Liver (tissue), 8 donors: ENCODE measurements at regions not wholly inside any gene's neighbourhood (a gene's known extent, or its start where the extent isn't known, plus 50 kb on each side); places are given as distances from the start of the nearest gene placed in this dataset.

Source experiments
- DNase-seq: peaks from one replicate; pipeline ENCODE4 v3.0.0-alpha.2; 2017; ENCODE audit warnings: low spot score
- H3K27ac ChIP-seq, 2 donors: one replicate each; pipeline ENCODE4 v1.7.0; 2013; ENCODE audit warnings: inconsistent platforms in 2 of 2, low read length in 2 of 2, control low read depth in 1 of 2, low read depth in 1 of 2, mild to moderate bottlenecking in 1 of 2
- H3K27me3 ChIP-seq, 4 donors: one replicate each; pipeline versions ENCODE4 v1.6.1 to v1.7.0; 2013; ENCODE audit warnings: low read length in 3 of 4, inconsistent platforms in 1 of 4, mild to moderate bottlenecking in 1 of 4, moderate library complexity in 1 of 4; ENCODE audit not compliant: control insufficient read depth in 4 of 4, insufficient read depth in 4 of 4
- H3K36me3 ChIP-seq, 4 donors: one replicate each; pipeline versions ENCODE4 v1.6.1 to v1.7.0; 2013; ENCODE audit warnings: low read length in 3 of 4, mild to moderate bottlenecking in 3 of 4, low read depth in 1 of 4, moderate library complexity in 1 of 4; ENCODE audit not compliant: control insufficient read depth in 4 of 4, insufficient read depth in 3 of 4
- H3K4me1 ChIP-seq, 4 donors: one replicate each; pipeline versions ENCODE4 v1.6.1 to v1.7.0; 2013; ENCODE audit warnings: low read length in 3 of 4, mild to moderate bottlenecking in 3 of 4, moderate library complexity in 1 of 4; ENCODE audit not compliant: control insufficient read depth in 4 of 4, insufficient read depth in 4 of 4
- H3K4me3 ChIP-seq, 3 donors: one replicate each; pipeline versions ENCODE4 v1.6.1 to v1.7.0; 2013; ENCODE audit warnings: low read length in 3 of 3, control low read depth in 1 of 3, low read depth in 1 of 3, mild to moderate bottlenecking in 1 of 3
- H3K9ac ChIP-seq, 2 donors: one replicate each; pipeline ENCODE4 v1.7.0; 2013; ENCODE audit warnings: low read length in 2 of 2, mild to moderate bottlenecking in 2 of 2, moderate library complexity in 2 of 2, control low read depth in 1 of 2, low read depth in 1 of 2
- H3K9me3 ChIP-seq, 4 donors: one replicate each; pipeline versions ENCODE4 v1.6.1 to v1.7.0; 2013; ENCODE audit warnings: low read length in 3 of 4; ENCODE audit not compliant: control insufficient read depth in 4 of 4
- EGR1 ChIP-seq, 2 donors: IDR thresholded peaks; 2 replicates each; pipeline ENCODE4 v1.6.1; 2016 to 2018; ENCODE audit warnings: antibody characterized with exemption in 2 of 2, low read depth in 2 of 2
- FOXA1 ChIP-seq: IDR thresholded peaks from 2 replicates; pipeline ENCODE4 v1.6.1; 2016; ENCODE audit warnings: antibody characterized with exemption
- FOXA2 ChIP-seq: IDR thresholded peaks from 2 replicates; pipeline ENCODE4 v1.6.1; 2016; ENCODE audit warnings: antibody characterized with exemption
- GABPA ChIP-seq, 2 donors: IDR thresholded peaks in 1 of 2; conservative IDR thresholded peaks in 1 of 2; 2 replicates each; pipeline ENCODE4 v1.6.1; 2016; ENCODE audit warnings: antibody characterized with exemption in 2 of 2, mild to moderate bottlenecking in 1 of 2, moderate library complexity in 1 of 2
- HNF4A ChIP-seq, 2 donors: conservative IDR thresholded peaks; 2 replicates each; pipeline ENCODE4 v1.6.1; 2016; ENCODE audit warnings: antibody characterized with exemption in 2 of 2, mild to moderate bottlenecking in 2 of 2
- HNF4G ChIP-seq: IDR thresholded peaks from 2 replicates; pipeline ENCODE4 v1.6.1; 2016; ENCODE audit warnings: antibody characterized with exemption
- JUND ChIP-seq, 2 donors: IDR thresholded peaks; 2 replicates each; pipeline ENCODE4 v1.6.1; 2016; ENCODE audit warnings: antibody characterized with exemption in 2 of 2
- NR2F2 ChIP-seq: IDR thresholded peaks from 2 replicates; pipeline ENCODE4 v1.6.1; 2016; ENCODE audit warnings: antibody characterized with exemption
- RAD21 ChIP-seq, 2 donors: IDR thresholded peaks; 2 replicates each; pipeline ENCODE4 v1.6.1; 2016; ENCODE audit warnings: antibody characterized with exemption in 2 of 2, mild to moderate bottlenecking in 2 of 2
- RXRA ChIP-seq, 2 donors: IDR thresholded peaks; 2 replicates each; pipeline ENCODE4 v1.6.1; 2017 to 2018; ENCODE audit warnings: antibody characterized with exemption in 2 of 2, mild to moderate bottlenecking in 1 of 2
- TAF1 ChIP-seq: conservative IDR thresholded peaks from 2 replicates; pipeline ENCODE4 v1.6.1; 2016; ENCODE audit warnings: antibody characterized with exemption, mild to moderate bottlenecking
- YY1 ChIP-seq: IDR thresholded peaks from 2 replicates; pipeline ENCODE4 v1.6.1; 2016; ENCODE audit warnings: antibody characterized with exemption, mild to moderate bottlenecking
- WGBS: extraction: QIAGEN DNeasy Blood & Tissue Kit; methylation state at CpG from one replicate; pipeline ENCODE4 v1.1.7; 2013; 5-methylcytosine and 5-hydroxymethylcytosine counted together
- TF ChIP-seq, protein P1 (sequence below): IDR thresholded peaks from 2 replicates; pipeline ENCODE4 v1.6.1; 2016; ENCODE audit warnings: antibody characterized with exemption
- TF ChIP-seq, protein P2 (sequence below): fragments of 150-350 bp; IDR thresholded peaks from 2 replicates; pipeline ENCODE4 v1.5.1; 2017; ENCODE audit warnings: improper control_type of control experiment, low read depth, low read length; ENCODE audit not compliant: missing input control
- TF ChIP-seq, protein P3 (sequence below): IDR thresholded peaks from 2 replicates; pipeline ENCODE4 v1.6.1; 2016; ENCODE audit warnings: antibody characterized with exemption, mild to moderate bottlenecking
- TF ChIP-seq, protein P4 (sequence below): IDR thresholded peaks from 2 replicates; pipeline ENCODE4 v1.6.1; 2016; ENCODE audit warnings: antibody characterized with exemption
- TF ChIP-seq, protein P5 (sequence below): IDR thresholded peaks from 2 replicates; pipeline ENCODE4 v1.6.1; 2016; ENCODE audit warnings: antibody characterized with exemption
- donor health status: healthy.
- donor health status: healthy.
- donor health status: healthy.
- donor health status: healthy.
- donor health status: healthy.

DNA sequence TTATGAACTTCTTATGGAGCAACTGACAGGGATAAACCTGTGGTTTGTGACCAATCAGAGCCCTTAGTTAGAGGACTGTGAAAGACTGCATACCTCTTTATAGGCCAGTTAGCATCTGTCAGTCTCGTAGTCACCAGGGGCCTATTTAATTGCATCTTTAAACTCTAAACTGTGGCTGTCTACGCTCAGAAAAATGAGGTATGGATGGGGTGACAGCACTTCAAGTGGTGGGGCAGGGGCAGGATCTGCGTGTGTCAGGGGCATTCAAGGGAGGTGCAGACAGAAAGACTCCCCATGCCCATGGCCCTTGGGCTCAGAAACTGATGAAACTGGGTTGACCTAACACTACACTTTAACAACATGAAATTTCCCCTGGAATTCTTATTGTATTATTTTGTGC is 132.6 kb upstream of the TBCA start:
- TF ChIP-seq EGR1 (IDR thresholded peaks at IDR 0.05; ENCODE audit: low read depth in 2 of 2): no peak
- no peak for TF ChIP-seq HNF4A (conservative IDR thresholded peaks at IDR 0.05)
- TF ChIP-seq RXRA (IDR thresholded peaks at IDR 0.05): no peak
- Histone ChIP-seq H3K9ac (no peak overlapping the region), H3K27me3 (no peaks in the 10 kb centered on the region), H3K9me3 (no peaks in the 10 kb centered on the region), H3K4me1 (no peaks in the 10 kb centered on the region), H3K36me3 (no peaks in the 10 kb centered on the region), H3K4me3 (no peak overlapping the region), H3K27ac (no peak overlapping the region)
- no peak for DNase-seq
- WGBS: 93% methylated on average over 3 of the region's 3 CpGs

DNA sequence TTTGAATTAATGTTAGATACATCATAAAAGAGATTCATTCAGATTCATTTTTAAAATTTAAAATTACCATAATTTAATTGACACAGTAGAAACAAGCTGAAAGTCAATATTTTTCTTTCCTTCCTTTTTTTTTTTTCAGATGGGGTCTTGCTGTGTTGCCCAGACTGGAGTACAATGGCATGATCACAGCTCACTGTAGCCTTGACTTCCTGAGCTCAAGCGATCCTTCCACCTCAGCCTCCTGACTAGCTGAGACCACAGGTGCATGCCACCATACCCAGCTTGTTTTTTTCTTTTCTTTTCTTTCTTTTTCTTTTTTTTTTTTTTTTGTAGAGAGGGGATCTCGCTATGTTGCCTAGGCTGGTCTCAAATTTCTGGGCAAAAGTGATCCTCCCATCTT is 131.6 kb upstream of the TBCA start:
- Histone ChIP-seq H3K36me3 (no peaks in the 10 kb centered on the region), H3K9ac (no peak overlapping the region), H3K4me1 (no peaks in the 10 kb centered on the region), H3K27me3 (no peaks in the 10 kb centered on the region), H3K4me3 (no peak overlapping the region), H3K27ac (no peak overlapping the region), H3K9me3 (no peaks in the 10 kb centered on the region)
- no peak for DNase-seq
- 96% methylated on average over 2 of the region's 2 CpGs for WGBS
- no peak for TF ChIP-seq EGR1 (IDR thresholded peaks at IDR 0.05; ENCODE audit: low read depth in 2 of 2)
- TF ChIP-seq FOXA2: no peak
- TF ChIP-seq TAF1: no peak
- TF ChIP-seq GABPA (IDR thresholded peaks at IDR 0.05 in 1 of 2, conservative IDR thresholded peaks at IDR 0.05 in 1 of 2): no peak
- TF ChIP-seq, protein P1, sequence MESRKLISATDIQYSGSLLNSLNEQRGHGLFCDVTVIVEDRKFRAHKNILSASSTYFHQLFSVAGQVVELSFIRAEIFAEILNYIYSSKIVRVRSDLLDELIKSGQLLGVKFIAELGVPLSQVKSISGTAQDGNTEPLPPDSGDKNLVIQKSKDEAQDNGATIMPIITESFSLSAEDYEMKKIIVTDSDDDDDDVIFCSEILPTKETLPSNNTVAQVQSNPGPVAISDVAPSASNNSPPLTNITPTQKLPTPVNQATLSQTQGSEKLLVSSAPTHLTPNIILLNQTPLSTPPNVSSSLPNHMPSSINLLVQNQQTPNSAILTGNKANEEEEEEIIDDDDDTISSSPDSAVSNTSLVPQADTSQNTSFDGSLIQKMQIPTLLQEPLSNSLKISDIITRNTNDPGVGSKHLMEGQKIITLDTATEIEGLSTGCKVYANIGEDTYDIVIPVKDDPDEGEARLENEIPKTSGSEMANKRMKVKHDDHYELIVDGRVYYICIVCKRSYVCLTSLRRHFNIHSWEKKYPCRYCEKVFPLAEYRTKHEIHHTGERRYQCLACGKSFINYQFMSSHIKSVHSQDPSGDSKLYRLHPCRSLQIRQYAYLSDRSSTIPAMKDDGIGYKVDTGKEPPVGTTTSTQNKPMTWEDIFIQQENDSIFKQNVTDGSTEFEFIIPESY: no peak

DNA sequence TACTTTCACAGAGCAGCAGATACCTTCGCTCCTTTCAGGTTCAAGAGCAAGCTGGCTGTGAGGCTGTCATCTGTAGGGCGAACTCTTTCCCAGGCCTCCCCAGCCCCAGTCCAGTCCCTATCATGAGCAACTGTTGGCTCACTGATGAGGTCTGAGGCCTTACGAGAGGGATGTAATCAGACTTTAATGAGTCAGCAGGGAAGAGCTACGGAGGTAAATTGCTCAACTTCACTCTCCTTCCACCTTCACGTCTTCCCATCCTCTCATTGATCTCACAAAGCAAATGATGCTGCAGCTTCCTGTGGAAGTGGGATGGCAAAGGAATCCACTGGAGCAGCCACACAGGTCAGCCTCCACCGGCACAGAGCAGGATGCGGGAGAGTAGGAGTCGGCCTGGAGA is 130.7 kb upstream of the TBCA start:
- Histone ChIP-seq H3K9ac (no peak overlapping the region), H3K36me3 (no peaks in the 10 kb centered on the region), H3K27me3 (no peaks in the 10 kb centered on the region), H3K4me3 (no peak overlapping the region), H3K9me3 (no peaks in the 10 kb centered on the region), H3K4me1 (no peaks in the 10 kb centered on the region), H3K27ac (no peak overlapping the region)
- TF ChIP-seq, protein P1: no peak
- TF ChIP-seq GABPA (IDR thresholded peaks at IDR 0.05 in 1 of 2, conservative IDR thresholded peaks at IDR 0.05 in 1 of 2) (no peak), YY1 (no peak), HNF4A (conservative IDR thresholded peaks at IDR 0.05) (no peak), JUND (IDR thresholded peaks at IDR 0.05) (no peak), RXRA (IDR thresholded peaks at IDR 0.05) (no peak), TAF1 (no peak), NR2F2 (no peak), FOXA1 (no peak), EGR1 (IDR thresholded peaks at IDR 0.05; ENCODE audit: low read depth in 2 of 2) (no peak), RAD21 (IDR thresholded peaks at IDR 0.05) (no peak), HNF4G (no peak)
- TF ChIP-seq, protein P2, sequence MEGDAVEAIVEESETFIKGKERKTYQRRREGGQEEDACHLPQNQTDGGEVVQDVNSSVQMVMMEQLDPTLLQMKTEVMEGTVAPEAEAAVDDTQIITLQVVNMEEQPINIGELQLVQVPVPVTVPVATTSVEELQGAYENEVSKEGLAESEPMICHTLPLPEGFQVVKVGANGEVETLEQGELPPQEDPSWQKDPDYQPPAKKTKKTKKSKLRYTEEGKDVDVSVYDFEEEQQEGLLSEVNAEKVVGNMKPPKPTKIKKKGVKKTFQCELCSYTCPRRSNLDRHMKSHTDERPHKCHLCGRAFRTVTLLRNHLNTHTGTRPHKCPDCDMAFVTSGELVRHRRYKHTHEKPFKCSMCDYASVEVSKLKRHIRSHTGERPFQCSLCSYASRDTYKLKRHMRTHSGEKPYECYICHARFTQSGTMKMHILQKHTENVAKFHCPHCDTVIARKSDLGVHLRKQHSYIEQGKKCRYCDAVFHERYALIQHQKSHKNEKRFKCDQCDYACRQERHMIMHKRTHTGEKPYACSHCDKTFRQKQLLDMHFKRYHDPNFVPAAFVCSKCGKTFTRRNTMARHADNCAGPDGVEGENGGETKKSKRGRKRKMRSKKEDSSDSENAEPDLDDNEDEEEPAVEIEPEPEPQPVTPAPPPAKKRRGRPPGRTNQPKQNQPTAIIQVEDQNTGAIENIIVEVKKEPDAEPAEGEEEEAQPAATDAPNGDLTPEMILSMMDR: no peak
- TF ChIP-seq, protein P3, sequence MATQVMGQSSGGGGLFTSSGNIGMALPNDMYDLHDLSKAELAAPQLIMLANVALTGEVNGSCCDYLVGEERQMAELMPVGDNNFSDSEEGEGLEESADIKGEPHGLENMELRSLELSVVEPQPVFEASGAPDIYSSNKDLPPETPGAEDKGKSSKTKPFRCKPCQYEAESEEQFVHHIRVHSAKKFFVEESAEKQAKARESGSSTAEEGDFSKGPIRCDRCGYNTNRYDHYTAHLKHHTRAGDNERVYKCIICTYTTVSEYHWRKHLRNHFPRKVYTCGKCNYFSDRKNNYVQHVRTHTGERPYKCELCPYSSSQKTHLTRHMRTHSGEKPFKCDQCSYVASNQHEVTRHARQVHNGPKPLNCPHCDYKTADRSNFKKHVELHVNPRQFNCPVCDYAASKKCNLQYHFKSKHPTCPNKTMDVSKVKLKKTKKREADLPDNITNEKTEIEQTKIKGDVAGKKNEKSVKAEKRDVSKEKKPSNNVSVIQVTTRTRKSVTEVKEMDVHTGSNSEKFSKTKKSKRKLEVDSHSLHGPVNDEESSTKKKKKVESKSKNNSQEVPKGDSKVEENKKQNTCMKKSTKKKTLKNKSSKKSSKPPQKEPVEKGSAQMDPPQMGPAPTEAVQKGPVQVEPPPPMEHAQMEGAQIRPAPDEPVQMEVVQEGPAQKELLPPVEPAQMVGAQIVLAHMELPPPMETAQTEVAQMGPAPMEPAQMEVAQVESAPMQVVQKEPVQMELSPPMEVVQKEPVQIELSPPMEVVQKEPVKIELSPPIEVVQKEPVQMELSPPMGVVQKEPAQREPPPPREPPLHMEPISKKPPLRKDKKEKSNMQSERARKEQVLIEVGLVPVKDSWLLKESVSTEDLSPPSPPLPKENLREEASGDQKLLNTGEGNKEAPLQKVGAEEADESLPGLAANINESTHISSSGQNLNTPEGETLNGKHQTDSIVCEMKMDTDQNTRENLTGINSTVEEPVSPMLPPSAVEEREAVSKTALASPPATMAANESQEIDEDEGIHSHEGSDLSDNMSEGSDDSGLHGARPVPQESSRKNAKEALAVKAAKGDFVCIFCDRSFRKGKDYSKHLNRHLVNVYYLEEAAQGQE: no peak
- TF ChIP-seq, protein P4, sequence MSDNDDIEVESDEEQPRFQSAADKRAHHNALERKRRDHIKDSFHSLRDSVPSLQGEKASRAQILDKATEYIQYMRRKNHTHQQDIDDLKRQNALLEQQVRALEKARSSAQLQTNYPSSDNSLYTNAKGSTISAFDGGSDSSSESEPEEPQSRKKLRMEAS: no peak
- TF ChIP-seq, protein P5, sequence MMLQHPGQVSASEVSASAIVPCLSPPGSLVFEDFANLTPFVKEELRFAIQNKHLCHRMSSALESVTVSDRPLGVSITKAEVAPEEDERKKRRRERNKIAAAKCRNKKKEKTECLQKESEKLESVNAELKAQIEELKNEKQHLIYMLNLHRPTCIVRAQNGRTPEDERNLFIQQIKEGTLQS: no peak
- 93% methylated on average over 8 of the region's 8 CpGs for WGBS
- DNase-seq: no peak
